NOMO-1 treated with DMSO at 0.1 percent for 48 hours (cell line): ENCODE measurements at regions not wholly inside any gene's neighbourhood (a gene's known extent, or its start where the extent isn't known, plus 50 kb on each side); places are given as distances from the start of the nearest gene placed in this dataset.

ENCODE experiments used
- DNase-seq: peaks from one replicate; lab custom pipeline; 2025; ENCODE audit not compliant: unreplicated experiment; lab: John Stamatoyannopoulos, UW

DNA sequence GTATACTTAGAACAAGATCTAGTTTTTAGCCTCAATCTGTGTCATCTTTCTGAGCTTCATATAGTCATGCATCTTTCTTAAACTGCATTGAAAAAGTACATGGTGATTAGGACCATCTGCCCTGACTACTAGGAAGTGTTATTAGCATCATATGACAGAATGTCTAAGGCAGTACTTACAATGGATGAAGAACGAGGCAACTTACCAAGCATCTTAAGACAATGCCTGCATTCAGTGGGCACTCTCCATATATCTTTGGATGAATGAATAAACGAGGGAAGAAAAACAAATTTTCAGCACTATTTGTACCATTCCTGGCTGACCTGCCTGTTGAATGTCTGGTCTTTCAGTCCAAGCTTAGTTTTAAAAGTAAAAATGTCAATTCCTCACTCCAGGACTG, 185.4 kb upstream of the EPHA3 start:
- DNase-seq, result no peak

DNA sequence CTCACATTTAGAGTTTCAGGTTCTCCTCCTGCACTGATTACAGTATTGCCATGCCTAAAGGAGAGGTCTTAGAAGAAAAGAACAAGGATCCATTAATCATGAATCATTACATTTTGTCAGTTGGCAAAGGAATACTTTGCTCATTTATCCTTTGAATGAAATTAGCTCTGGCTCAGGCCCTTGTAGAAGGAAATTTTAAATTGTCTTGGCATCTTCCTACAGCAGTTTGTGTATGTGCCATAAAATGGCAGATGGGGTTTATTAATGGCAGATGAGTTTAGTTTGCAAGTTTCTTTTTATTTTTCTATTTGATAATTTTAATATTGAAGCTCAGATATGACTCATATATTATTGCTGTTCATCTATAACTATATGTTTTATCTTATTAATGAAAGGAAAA, 181.2 kb upstream of the EPHA3 start:
- DNase-seq, result no peak

DNA sequence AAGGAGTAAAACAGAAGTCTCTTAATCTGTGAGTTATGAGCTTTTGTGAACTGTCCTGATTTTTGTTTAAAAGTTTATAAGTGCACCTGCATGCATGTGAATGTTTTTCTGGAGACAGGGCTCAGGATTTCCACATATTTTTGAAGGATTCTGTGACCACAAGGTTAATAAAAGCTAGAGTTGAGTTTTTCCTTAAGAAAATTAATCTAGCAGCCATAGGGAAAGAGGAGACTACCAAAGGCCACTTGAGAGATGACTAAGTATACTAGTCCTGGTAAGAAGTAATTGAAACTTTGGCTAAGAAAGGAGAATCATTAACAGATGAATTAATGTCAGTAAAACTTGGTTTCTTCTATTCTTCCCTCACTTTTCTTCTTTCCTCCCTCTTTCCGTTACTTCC, 176.8 kb upstream of the EPHA3 start:
- no peak for DNase-seq

DNA sequence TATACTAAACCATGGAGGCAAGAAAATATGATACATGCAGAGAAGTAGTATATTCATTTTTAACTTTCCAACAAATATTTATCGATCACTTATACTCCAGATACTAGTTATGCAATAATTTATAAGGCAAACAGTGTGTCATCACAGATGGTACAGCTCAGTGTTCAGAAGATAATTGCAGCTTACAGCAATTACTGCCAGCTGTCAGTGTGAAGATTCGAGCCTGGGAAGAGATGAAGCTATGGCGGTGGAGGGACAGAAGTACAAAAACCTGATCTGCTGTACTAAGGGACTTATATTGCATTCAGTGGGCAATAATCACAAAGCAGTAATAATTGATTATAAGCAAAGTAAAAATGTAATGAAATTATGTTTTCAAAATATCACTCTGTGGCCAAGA, 170.6 kb upstream of the EPHA3 start:
- DNase-seq, result no peak

DNA sequence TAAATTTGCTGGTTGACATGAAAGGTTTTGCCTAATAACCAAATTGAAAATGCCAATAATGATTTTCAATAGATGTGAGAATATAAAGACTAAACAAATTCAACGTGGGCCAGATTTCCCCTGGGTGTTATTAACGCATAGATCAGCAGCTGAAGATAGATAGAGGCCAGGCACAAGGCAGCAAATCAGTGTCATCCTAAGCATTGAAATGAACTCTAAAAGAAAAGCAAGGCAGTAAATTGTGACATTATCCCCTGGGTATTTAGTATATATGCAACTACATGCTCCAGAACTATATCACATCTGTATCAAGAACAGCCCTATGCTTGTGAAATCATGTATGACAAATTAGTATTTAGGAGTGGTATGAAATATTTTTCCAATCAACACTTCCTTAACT, 167.1 kb upstream of the EPHA3 start:
- DNase-seq, result no peak

DNA sequence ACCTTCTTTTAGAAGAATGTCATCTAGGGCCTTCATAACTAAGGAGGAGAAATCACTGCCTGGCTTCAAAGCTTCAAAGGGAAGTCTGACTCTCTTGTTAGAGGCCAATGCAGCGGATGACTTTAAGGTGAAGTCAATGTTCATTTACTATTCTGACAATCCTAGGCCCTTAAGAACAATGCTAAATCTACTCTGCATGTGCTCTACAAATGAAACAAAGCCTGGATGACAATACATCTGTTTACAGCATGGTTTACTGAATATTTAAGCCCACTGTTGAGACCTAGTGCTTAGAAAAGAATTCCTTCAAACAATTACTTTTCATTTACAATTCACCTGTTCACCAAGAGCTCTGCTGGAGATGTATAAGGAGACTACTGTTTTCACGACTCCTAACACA, 160.4 kb upstream of the EPHA3 start:
- DNase-seq, result no peak

DNA sequence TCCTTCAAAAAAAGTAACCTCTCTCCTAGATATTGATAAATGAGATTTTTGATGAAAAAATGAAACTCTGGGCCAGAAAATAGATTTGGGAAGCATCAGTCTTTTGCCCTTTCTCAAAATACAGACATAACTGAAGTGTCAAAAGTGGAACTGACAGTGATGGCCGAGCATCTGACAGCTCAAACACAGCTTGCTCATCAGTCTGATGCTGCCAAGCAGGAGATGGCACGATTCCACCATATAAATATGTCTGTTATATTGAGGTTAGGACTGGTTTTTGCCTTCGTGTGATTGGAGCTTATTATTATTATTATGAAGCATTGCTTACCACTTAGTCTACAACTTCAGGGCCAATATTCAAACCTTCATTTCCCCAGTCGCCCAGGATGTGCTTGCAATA, 152.6 kb upstream of the EPHA3 start:
- DNase-seq, result no peak

DNA sequence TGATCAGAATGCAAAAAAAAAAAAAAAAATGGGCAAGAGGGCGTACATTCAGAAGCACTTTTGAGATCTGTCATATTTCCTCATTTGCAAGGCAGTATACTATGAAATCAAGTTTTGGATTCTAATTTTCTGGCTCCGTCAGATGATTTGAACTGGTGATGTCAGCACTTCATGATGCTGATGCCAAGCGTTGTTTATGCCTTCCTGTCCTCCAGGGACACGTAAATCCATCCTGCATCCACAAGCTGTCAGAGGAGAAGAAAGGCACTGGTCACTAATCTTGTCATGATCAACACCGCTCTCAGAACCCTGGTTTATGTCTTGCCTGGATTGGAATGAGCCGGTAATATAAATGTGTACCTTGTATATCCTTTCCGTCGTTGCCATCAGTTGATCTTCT, 152.1 kb upstream of the EPHA3 start:
- DNase-seq, result no peak

DNA sequence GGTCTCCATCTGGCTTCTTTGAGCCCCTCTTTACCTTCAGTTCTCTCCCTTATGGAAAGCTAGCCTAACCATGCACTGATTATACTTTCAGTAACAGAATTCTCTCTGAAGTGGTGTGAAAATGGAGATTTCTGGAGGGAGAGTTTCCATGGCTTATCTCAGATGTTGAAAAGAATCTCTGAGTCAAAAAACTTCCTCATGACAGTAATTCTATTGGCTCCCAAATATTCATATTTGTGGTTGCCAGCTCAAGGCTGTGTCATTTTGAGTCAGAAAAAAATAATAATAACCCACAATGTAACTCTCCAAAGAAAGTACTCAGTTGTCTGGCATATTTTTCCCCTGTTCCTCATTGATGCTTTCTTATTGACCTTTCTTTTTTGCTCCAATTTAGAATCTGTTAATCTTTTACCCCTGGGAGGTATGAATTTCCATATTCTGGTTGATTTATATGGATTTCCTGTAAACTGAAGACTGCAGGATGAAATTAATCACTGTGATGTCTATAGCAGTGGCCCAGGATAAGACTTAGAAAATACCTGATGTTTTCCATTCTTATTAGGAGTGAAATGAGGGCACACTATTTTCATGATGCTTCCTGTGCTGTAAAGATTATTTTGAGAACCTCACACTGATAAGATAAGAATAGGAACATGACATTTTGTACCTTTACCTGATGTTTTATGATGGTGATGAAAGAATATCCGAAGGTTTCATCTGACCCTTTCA, 149.5 kb upstream of the EPHA3 start:
- DNase-seq, result no peak

DNA sequence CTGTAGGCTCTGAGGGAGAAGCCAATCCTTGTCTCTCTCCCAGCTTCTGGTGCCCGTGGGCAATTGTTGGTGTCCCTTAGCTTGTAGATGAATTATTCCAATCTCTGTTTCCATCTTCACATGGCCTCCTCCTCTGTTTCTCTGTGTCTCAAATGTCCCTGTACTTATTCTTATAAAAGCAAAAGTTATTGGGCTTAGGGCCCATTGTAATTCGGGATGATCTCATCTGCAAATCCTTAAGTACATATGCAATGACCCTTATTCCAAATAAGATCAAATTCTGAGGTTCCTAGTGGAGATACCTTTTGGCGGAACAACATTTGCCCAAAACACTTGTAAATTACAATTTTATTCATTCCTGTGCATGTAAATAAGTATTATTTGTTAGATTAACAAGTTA, 147.4 kb upstream of the EPHA3 start:
- DNase-seq, result no peak

DNA sequence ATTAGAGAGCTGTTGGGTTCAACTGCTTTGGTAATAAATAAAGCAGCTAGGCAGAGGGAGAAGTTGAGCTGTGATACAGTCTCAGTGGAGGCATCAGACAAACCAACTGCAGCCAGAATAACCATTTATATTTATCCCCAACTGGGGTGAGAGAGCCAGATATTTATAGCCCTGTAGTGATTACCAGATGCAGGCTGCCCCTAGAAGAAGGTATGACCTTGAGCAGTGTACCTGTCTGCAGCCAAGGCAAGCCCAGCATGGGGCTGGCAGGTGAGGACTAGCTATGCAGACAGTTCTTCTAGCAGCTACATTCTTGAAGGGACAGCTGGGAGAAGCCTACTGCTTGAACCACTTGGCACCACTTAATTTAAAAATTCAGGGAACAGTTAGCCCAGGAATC, 144.4 kb upstream of the EPHA3 start:
- no peak for DNase-seq

DNA sequence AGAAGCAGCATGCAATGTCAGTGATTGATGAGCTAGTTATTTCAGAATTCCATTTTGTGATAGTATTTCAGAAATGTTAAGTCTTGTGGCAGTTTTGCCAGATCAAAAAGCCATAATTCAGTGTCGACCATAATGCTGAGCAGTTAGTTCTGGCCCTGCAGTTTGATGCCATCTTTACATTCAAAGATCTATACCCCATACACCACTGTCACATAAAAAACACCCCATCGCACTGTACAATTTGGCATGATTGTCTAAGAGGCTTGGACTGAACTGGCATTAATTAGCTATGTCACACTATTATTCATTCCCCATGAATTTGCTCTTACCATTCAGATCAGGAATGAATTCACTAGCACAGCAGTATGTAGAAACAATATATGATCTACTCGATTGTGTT, 127.7 kb upstream of the EPHA3 start:
- no peak for DNase-seq

DNA sequence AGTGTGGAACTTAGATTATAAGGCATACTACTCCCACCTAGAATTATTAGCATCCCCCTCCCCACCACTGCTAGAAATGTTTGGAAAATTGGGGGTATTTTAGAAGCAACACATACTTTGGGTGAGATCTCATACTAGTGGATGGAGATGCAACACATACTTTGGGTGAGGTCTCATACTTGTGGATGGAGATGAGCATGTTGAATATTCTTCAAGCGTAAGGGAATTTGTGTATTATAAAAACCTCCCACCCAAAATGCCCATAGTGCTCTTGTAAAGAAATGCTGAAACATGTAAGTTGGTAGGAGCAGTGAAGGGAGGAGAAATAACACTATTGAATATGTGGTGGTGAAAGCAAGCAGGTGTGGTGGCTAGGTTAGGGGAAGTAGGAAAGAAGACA, 124.0 kb upstream of the EPHA3 start:
- no peak for DNase-seq

DNA sequence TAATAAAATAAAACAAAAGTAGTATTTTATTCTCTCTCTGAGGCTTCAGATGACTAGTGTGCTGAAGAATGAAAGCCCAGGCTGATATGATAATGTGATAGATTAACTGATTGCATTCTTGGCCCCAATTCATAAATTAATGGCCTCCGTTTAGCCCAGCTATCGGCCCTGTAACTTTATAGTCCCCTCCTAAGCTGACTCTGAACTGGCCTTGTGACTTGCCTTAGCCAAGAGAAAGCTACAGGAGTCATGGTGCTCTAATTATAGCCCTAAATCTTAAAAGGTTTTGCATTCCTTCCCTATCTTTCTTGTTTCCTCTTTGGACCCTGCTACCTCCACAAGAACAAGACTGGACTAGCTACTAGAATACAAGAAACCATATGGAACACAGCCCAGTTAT, 123.2 kb upstream of the EPHA3 start:
- DNase-seq, result no peak

DNA sequence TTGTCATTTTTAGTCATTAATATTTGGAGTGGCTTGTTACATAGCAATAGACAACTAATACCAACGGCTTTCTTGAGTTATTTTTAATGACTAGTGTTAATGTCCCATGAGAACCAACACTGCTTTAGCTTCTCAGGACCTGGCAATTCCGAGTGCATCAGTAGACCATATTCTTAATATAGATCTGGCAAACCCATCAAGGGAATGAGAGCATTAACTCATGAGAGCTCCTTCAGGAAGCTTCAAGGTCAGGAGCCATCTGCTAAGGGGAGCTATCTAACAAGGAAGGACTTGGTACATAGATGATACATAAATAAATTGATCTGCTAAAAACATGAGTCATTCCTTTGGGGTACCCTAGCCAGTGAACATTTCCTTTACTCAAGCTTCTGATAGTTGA, 122.6 kb upstream of the EPHA3 start:
- DNase-seq, result no peak

DNA sequence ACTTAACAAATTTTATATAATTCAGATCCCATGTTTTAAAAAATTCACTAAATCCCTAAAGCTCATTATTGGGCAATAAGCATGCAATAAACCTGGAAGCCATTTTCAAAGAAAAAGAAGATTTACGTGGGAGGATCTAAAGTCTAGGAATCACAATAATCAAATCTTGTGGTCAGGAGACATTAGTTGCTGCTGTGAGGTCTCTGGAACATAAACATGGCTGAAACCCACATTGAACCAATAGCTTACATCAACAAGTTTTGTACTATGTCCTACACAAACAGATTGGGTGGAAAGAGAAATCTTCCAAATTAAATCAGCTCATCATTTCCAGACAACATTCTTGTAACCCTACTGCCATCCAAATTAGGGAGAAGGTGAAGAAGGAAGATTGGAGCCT, 121.9 kb upstream of the EPHA3 start:
- DNase-seq, result no peak

DNA sequence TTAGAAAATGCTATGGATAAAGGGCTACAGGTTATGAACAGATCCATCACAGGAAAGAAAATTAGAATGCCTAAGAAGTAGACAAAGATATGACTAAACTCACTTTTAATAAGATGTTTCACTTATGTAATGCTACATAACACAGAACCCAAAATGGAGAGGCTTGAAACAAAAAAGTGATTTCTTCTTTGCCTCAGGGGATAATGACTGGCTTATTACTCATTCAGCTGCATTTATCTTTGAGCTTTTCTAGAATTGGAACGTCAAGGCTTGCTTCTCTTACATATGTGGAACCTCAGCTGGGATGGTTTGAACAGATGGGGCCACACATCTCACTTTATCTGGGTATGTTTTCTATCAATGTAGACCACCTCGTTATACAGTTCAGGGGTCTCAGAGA, 120.6 kb upstream of the EPHA3 start:
- no peak for DNase-seq

DNA sequence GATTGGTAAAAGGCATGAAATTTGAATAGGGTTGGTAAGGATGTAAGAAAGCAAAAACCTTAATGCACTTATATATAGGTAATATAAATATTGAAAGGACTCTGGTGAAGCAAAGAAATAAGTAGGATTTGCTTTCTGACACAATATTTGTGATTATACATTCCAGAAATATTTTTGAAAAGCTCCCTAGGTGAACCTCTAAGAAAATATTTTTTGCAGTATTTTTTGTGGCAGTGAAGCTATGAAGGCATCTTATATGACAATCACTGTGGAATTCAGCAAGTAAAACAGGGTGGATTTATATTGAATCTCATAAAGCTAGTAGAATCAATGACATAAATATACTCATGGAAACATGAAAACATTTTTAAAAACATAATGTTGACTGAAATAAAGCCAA, 119.6 kb upstream of the EPHA3 start:
- no peak for DNase-seq

DNA sequence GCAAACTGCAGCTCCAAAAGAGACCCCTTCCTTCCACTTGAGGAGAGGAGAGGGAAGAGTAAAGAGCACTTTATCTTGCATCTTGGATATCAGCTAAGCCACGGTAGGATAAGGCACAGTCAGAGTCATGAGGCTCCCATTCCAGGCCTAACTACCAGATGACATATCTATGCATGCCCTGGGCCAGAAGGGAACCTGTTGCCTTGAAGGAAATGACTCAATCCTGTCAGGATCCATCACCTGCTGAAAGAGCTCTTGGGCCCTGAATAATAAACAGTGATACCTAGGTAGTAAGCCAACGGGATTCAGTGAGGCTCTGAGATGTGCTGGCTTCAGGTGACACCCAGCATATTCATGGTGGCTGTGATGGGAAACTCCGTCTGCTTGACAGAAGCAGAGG, 118.5 kb upstream of the EPHA3 start:
- DNase-seq, result no peak

DNA sequence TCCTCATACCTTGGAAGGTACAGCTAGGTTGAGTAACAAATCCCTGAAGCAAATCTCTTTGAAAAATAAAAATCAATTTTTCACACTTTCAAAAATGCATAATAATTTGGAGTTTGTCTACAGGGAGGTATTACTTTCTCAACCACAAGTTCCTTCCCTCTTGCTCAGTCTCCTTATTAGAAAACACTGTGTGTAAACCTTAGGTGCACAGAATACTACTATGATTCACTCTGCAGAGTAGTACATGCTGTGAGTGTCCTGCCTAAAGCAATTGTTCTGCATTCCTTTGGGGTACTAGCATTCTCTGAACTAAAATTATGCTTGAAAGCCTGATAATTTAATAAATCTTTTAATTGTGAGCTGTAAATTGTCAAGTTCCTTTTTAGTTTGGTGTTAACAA, 115.9 kb upstream of the EPHA3 start:
- DNase-seq, result no peak

DNA sequence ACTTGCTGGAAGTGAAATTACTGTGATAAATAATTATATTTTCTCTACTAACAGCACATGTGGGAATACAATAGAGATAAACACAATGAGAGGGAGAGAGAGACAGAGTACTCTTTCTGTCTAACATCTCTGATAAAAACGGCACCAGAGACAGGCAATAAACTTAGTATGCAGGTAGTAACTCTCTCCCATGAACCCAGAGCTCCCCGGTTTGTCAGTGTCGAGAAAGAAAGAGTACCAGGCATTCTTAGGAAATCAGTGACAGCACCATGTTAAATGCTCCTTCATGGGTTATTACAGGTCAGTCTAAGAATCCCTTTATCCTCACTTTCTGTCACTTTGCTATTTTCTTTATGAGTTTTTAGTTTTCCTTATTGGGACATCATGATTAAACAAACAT, 110.7 kb upstream of the EPHA3 start:
- no peak for DNase-seq

DNA sequence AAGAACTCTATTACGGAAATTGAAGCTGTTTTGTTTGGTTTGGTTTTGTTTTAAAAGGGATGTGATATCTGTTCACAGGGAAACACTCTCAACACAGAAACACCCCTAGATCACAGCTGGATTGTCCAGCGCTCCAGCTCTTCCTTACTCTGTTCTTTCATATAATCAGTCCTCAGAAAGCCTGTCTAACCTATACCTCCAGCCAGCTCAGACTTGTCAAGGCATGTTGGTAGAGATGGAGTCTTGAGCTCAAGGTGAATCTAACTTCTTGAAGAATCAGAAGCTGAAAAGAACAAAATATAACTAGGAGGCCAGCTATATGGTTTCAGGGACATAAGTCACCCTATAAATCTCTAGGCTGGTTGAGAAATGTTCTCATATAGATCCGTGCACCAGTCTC, 110.2 kb upstream of the EPHA3 start:
- no peak for DNase-seq

DNA sequence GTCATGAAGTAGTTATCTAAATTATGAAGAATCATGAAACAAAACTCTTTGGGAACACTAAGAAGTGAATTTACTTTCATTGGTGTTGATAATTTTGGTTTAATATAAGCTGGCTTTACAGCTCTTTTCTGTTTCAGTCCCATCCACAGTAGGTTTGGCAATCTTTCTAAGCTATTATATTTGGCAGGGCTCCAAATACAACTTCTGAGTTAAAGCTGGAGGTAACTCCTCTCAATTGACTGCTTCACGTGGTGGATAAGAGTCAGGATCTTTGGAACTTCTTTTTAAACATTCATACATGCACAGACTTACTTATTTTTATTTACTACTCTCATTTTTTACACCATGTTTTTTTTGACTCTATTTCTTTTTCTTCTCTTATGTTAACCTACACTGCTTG, 106.5 kb upstream of the EPHA3 start:
- DNase-seq, result no peak

DNA sequence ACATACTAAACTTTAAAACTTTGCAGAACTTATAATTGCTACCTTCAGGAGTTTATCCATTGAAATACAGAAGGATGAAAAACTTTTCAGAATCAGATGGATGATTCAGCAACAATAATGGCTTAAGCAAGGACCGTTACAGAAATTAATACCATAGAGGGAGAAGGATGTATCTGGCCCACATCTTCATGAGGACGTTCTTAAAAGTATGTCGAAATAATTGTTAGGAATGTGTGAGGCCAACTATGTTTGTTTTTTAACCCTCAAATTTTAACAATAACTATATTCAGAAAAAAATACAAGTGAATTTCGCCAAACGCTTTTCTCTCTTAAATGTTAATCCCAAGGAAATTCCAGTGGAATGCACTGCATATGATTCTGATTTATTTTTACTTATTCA, 105.2 kb upstream of the EPHA3 start:
- no peak for DNase-seq
